SHP77 treated with DMSO at 0.1 percent for 48 hours (cell line): ENCODE measurements at regions not wholly inside any gene's neighbourhood (a gene's known extent, or its start where the extent isn't known, plus 50 kb on each side); places are given as distances from the start of the nearest gene placed in this dataset.
A peak's percentile ranks its signal among the peaks of the same experiment; 100 is the strongest.
"Not testable (repeated sequence)": the region's sequence is repeated elsewhere in the genome, so short reads cannot be mapped to it uniquely, and the experiment has no call there.

Experiments
- DNase-seq: peaks from one replicate; lab custom pipeline; 2025; lab: John Stamatoyannopoulos, UW

DNA sequence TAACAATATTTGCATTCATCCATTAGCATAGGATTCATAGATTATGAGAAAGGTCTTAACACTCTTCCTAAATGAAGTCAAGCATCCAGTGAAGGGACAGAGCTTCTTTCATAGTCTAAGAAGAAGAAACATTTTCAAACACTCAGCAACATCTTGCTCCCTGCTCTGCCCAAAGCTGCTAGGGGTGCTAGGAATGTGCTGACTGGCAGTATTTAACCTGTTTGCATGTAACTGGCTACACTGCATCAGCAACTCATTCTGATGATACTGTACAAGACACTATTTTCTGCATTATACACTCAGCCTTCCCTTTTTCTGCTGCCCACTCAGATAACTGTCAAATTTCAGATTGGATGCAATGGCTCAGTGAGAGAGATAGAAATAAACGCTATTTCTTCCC lies 495.1 kb upstream of the ARID1B start:
- no peak for DNase-seq

DNA sequence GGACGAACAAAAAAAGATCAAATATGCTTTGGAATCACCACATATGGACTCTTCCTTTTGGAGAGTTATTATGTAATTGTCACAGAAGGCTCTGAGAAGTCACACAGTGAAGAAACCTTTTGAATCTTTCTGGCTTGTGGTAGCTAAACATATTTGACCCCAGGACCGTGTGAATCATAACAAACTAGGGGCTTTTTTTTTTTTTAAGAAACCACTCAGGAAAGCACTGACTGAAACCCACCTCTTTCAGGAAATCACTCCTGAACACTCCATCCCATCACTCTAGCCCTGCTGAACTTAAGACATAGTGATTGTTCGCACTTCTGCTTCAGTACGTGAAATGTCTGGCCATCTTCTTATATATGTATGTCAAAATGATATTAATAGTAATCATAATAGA lies 495.9 kb upstream of the ARID1B start:
- DNase-seq = no peak

DNA sequence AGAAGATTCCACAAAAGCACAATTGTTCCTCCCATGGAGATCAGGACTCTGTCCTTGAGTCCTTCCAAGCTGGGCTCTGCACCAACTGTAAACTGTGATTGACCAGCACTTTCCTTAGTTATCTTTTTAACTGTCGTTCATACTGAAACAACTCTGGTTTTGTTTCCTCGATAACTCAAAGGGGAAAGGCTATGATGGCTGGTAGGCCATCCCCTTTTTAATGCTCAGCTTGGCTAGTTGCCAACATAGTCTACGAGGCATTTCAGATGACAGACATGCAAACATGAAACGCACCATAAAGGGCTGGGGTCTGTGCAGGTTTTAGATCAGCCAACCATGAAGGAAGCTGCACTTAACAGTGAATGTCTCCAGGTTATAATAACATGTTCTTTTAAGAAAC lies 497.1 kb upstream of the ARID1B start:
- peak; percentile 74 for DNase-seq

DNA sequence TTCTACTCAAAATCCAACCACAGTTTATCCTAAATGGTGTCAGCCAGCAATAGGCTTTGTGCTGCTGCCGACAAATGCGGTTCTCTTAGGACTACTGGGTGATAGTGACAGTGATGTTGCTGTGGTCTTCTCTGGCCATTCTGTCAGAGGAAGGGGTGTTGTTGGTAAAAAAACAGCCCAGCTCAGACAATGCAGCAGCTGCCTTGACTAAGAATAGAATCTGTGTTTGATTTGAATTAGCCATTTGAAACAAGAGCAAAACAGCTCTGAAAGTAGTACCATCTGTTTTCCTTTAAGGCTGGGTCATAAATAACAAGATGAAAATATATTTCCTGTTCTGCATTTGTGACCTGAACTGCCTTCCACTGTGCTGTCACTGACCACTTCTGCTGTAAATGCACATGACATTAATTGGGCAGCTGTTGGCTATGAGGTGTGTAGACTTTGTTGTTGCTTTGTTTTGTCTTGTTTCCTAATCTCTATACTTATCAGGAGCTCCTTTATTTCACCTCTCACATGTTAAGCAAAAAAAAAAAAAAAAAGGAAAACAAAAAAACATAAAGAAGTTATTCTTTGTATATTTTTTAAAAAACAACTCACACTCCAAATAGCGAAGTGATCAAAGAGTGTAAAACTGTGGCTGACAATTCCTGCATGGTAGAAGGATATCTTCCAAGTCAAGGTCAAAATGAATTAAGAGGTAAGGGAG lies 497.8 kb upstream of the ARID1B start:
- DNase-seq = peak; percentile 91

DNA sequence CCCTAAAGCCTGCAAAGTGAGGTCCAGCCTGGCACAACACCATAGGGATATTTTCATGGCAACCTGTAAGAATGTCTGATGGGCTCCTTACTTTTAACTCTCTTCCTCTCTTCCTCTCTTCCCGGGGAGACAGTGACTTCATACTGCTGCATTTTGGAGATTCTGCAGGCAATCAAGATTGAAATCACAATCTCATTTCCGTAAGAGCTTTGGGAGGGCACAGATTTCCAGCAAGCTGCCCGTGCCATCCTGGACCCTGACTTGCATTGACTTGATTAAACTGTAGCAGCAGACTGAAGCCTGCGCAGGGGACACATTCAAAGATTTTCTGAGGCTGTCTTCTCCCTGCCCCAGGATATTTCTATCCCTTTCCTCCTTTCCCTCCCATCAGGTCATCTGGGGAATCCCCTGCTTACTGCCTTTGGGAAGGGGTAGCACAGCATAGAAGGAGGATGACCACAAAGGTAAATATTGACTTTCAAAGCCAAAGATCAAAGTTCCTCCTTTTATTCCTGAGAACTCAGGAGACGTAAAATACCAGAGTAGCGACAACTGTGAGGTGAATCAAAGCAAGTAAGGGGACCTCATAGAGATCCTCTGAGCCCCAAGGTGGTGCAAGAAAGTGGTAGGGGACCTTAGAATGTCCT lies 504.0 kb upstream of the ARID1B start:
- no peak for DNase-seq

DNA sequence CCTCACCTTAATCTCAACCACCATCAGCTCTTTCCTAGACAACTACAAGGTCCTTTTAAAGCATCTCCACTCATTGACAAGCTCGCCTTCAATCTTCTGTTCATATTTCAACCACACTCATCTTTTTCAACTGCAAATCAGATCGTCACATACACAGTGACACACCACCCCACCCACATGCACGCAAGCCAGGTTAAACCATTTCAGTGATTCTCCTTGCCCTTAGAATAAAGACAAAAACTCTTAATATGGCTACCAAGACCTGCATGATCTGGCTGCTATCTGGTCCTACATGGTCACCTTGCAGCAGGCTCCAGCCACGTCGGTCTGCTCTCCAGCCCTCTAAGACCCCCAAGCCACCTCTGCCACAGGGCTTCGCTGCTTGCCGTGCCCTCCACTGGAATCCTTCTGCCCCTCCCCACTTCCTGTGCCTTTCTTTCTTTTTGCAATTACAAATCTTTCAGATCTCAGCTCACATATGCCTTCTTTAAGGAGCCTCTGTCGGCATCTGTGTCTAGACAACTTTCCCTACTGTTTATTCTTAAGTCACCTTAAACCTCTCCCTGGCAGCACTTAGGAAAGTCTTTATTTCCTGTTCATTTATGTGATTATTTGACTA lies 507.3 kb upstream of the ARID1B start:
- no peak for DNase-seq

DNA sequence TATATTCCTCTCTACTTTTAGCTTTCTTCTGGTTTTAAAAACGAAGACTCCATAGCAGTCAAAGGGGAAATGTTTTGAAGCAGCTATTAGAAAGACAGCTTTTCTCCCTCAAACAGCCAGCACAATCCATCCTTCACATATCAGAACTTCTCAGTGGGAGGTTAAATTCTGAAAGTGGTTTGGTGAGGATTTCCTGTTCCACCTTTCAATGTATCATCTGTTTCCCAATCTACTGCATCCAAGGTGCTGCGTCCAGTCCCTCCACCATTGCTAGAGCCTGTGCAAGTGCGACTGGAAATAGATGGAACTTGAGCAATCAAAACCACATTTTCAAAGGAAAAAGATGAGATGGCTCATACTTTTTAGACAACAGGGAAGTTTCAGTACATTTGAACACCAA lies 508.3 kb upstream of the ARID1B start:
- no peak for DNase-seq

DNA sequence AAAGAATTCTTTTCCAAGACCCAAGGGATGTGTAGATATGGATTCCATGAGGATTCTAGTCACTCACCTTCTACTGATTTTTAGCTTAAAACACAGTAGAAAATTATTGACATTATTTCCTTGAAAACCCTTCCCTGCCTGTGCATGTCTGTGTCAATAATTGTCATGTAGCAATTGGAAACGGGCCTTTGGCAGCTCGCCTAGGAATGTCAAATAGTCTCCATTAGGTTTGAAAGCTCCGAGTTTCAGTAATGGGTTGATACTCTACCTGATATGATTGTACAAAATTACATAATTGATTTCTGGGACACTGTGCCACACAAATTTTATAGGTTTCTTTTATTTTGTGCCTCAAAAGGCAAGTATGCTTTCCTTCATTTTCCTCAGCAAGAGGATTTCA lies 515.2 kb upstream of the ARID1B start:
- peak; percentile 46 for DNase-seq

DNA sequence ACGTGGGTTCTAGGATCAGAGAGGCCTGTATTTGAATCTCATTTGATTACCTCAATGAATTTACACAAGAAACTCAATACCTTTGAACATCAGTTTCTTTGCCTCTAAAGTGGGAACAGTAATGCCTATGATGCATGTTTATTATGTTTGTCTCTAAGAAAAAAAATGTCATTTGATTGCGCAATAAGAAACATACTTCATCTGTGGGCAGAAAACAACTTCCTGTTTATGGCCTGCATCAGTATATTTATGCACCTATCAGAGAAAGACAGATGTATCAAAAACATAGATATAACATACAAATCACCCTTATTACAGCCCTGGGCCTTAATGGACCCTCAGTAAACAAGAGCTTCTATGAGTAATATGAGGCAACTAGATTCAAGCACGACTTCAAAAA lies 516.4 kb upstream of the ARID1B start:
- no peak for DNase-seq

DNA sequence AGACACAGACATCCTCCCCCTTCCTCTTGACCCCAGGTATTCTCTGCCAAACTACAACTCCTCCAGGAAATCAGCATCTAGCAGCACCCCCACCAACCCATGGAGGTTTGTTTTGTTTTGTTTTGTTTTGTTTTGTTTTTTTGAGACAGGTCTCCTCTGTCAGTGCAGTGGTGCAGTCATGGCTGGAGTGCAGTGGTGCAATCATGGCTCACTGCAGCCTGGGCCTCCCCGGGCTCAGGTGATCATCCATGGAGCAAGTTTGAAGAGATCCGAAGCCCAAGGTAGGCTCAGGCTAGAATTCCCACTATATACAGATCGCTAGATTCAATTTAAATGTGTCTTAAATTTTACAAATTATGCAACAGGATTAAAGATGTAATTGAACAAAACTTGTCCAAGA lies 518.2 kb upstream of the ARID1B start:
- DNase-seq = no peak

DNA sequence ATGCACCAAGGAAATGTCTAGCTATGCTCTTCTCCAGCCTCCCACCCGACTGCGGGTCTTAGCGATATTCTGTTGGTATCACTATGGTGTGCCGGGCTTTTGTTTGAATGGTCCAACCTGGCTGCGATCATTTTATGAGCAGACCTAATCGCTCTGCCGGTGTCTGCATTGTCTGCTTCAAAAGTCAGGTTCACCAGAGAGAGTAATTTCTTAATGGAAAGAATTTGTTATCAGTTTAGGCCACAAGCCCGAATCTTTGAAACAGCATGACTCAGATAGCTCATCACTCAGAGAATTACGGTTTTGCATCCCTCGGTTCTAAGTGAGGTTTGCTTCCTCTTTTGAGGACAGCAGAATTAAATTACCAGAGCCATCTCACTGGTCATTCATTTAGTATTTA lies 521.0 kb upstream of the ARID1B start:
- DNase-seq = no peak

DNA sequence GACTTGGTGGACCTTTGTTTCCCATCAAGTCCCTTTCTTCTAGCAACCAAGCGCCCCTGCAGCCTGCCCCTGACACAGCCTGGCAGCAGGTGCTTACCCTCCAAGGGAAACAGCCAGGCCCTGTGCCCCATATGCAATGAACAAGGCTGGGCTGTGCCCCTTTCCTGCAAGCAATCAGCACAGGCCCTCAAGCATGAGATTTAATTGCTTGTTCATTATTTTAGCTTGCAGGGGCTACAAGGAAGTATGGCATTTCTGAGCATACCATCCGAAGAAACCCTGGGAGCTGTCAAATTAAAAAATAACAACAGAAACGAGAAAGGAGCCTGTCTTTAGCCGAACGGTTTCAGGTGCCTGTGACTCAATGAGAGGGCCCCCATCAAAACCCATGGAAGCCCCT lies 522.9 kb upstream of the ARID1B start:
- DNase-seq = no peak

DNA sequence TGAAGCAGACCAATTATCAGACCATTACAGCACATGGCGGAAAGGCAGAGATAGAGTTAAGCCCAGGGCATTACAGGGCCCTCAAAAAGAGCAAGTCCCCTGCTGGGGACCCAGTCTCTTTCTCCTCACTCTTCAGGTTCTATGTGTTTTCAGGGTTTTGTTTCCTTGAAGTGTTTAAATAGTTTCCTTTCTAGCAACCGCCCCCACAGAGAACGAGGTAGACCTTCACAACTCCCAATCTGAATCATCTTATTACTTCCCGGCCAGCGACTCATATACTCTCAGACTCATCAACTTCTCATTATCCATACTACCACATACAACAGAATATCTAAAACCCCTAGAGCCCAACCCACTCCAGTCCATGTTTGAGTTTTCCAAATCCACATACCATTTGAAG lies 526.6 kb upstream of the ARID1B start:
- DNase-seq = no peak

DNA sequence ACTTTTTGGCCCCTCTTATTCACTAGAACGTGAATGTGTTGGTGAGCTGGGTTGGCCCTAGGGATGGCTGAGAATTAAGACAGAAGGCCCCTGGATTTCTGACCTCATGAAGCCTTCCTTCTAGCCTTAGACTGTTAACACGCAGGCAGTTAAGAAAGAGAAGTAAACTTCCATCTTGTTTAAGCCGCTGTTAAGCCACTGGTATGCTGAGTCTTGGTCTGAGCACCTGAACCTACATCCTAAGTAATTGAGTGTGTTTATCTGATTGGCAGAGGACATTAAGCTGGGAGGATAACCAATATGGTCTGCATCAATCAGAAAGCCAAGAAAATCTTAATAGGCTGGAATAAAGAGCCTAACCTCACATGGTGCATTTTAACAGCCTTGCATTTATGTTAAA lies 535.0 kb upstream of the ARID1B start:
- DNase-seq = no peak

DNA sequence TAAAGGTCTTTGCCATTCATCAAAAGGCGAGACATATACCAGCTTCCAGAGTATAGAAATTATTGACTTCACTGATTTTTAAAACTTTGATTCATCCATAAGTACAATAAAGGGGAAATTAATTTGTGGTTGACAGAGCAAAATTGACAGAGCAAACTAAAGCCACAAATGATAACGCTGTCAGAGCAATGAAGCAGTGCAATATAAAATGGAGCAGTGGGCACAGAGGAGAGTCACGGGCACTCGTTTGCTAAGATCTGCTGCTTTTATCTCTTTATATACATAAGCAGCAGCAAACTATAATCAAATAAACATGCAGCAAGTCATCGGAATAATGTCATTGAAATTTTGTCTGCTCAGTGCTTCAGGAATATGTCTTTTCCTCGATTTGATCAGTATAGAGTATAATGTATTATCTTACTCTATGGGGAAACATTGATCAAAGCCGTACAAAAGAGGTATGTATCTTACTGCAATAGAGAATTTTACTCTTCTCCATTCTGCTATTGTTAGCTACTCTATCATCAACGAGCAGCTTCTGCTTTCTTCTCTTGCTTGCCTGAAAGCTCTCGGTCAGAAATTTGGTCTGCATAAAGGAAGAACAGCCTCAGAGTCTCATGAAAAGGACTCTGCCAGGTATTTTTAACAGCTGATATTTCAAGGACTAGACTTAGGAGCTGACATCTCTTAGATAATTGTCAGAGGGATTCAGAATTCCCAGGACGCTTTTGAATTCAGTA lies 546.0 kb upstream of the ARID1B start:
- DNase-seq = no peak

DNA sequence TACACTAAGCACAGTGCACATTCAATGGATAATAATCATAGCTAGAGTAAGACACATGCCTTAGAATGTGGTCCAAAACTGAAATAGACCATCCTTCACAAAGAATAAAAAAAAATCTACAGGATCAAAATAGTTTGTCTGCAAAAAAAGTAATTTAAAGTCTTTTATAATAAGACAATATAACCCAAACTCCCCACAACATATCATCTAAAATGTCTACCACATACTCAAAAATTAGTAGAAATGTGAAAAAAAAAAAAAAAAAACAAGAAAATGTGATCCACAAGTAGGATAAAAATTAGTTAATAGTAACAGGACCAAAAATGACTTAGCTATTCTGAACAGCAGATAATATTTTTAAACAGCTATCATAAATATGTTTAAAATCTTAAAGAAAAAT lies 557.2 kb upstream of the ARID1B start:
- no peak for DNase-seq

DNA sequence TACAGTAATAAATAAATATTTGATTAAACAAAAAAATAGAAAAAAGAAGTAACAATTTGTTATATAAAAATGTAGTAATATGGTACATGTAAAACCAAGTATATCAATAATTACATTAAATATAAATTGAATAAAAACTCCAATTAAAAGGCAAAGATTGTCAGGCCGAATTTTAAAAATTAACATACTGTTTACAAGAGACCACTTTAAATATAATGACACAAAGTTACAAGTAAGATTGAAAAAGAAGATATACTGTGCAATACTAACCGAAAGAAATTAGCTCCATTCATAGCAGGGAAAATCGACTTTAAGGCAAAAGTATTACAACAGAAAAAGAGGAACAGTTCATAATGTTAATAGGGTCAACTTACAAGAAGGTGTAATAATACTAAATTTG lies 571.5 kb upstream of the ARID1B start:
- DNase-seq = no peak

DNA sequence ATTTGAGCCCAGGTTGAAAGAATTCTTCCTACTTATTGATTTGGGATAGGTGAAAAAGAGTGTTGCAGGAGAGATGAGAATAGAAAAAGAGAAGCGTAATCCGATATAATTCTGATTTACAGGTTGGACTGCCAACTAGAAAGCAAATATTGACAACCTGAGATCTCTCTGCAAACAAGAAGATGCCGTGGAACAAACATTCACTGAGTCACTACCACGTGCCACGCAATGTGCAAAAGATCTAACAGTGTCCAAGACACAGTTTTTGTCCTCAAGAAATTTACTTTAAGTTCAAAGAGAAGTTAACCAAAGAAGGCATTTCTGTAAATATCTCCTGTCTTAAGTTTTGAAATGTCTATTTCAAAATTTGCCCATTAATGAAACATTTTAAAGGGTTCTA lies 578.0 kb upstream of the ARID1B start:
- DNase-seq = no peak

DNA sequence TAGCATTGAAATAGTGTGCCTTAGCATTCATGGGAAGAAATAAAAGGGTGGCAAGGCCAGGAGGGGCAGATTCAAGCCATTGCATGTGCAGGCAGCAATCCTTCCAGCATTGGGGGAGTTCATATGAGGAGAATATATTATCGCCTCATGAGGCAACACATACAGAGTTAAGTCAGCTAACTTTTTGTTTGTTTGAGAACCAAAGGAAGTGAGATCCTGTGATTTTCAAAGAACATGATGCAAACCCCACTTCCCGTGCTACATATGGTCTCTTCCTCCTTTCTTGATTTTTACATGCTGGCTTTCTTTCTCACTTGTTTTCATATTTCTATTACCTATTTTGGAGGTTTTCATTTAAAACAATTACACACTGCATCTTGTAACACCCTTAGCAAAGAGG lies 579.7 kb upstream of the ARID1B start:
- no peak for DNase-seq

DNA sequence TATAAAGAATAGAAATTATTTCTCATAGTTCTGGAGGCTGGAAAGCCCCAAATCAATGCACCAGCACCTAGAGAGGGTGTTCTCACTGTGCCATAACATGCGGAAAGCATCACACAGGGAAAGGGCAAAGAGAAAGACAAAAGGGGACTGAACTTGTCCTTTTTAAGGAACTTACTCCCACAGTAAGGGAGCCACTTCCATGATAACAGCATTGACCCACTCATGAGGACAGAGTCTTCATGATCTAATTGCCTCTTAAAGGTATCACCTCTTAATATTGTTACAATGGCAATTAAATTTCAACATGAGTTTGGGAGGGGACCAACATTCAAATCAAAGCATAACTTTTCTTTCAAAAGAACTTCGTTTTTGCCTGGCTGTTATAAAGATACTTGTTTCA lies 582.2 kb upstream of the ARID1B start:
- no peak for DNase-seq

DNA sequence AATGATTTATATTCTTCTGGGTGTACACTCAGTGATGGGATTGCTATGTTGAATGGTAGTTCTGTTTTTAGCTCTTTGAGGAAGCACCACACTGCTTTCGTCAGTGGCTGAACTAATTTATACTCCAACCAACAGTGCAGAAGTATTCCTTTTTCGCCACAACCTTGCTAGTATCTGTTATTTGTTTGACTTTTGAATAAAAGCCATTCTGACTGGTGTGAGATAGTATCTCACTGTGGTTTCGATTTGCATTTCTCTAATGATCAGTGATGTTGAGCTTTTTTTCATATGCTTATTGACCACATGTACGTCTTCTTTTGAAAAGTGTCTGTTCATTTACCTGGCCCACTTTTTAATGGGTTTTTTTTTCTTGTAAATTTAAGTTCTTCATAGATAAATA lies 583.8 kb upstream of the ARID1B start:
- DNase-seq = no peak

DNA sequence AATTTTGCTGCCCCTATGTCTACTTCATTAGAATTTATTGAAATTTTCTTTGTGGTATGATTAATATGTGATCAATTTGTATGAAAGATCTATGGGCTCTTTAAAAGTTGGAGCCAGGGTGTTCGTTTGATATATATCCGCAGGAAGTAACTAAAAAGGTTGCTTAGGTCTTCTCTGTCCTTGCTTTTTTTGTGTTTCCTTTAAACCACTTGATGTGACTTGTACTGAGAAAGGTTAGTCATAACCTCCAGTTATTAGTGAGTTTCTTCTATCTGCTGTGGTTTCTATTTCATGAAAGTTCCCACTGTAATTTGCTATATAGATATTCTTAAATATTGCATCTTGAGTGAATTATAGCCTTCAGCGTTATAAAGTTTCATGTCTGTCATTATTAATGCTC lies 585.3 kb upstream of the ARID1B start:
- no peak for DNase-seq

DNA sequence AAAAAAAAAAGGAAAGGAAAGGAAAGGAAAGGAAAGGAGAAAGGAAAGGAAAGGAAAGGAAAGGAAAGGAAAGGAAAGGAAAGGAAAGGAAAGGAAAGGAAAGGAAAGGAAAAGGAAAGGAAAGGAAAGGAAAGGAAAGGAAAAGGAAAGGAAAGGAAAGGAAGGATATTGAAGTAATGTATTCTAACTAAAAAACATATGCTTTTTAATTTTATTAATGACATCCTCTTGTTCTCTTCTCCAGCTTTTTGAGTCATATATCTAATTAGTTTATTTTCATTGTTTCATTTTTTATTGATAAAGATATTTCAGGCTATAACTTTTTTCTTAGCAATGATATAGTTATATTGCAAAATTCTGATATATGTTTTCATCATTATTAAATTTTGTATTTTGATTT lies 585.8 kb upstream of the ARID1B start:
- not testable (repeated sequence) for DNase-seq
